HEK293 (cell line): ENCODE measurements at regions not wholly inside any gene's neighbourhood (a gene's known extent, or its start where the extent isn't known, plus 50 kb on each side); places are given as distances from the start of the nearest gene placed in this dataset.

Experiments
- CTCF ChIA-PET: fragments of 350-600 bp; formaldehyde crosslinking; extraction: SDS; loops from one replicate; lab custom pipeline; 2021; ENCODE audit warnings: antibody characterized with exemption; lab: Yijun Ruan, JAX
- POLR2A ChIA-PET: fragments of 300-600 bp; formaldehyde crosslinking; extraction: SDS; loops from one replicate; lab custom pipeline; 2020; ENCODE audit warnings: antibody characterized with exemption, inconsistent platforms; lab: Yijun Ruan, JAX
- H3K27ac ChIP-seq: fragments of 200-500 bp; sonication (Bioruptor generic); 2 replicates; pipeline ENCODE4 v1.5.1; 2014; ENCODE audit warnings: low read depth, low read length, control low read depth, inconsistent platforms; ENCODE audit errors: extremely low read depth
- H3K36me3 ChIP-seq, 2 experiments: fragments of 200-500 bp in 1 of 2; sonication (Bioruptor generic) in 1 of 2; 1 replicate in 1 of 2; 2 replicates in 1 of 2; pipeline ENCODE4 v1.5.1; 2014 to 2017; ENCODE audit warnings: inconsistent platforms in 2 of 2, low read length in 2 of 2; ENCODE audit not compliant: control insufficient read depth in 2 of 2, insufficient read depth in 1 of 2
- H3K4me1 ChIP-seq: fragments of 200-500 bp; sonication (Bioruptor generic); 2 replicates; pipeline ENCODE4 v1.5.1; 2014; ENCODE audit warnings: mild to moderate bottlenecking, low read length, inconsistent platforms; ENCODE audit not compliant: control insufficient read depth, insufficient read depth
- H3K4me3 ChIP-seq: 2 replicates; pipeline ENCODE4 v1.5.1; 2011; ENCODE audit warnings: low read depth, mild to moderate bottlenecking, control low read depth, low read length, moderate library complexity
- H3K9me3 ChIP-seq: fragments of 200-500 bp; sonication (Bioruptor generic); 2 replicates; pipeline ENCODE4 v1.5.1; 2014; ENCODE audit warnings: low read depth, low read length, inconsistent platforms; ENCODE audit not compliant: control insufficient read depth, insufficient read depth
- MYNN ChIP-seq: fragments of 450-650 bp; formaldehyde crosslinking; IDR thresholded peaks from 2 replicates; pipeline ENCODE4 v1.5.1; 2016; ENCODE audit warnings: missing biosample characterization, missing genetic modification characterization, borderline replicate concordance
- YY2 ChIP-seq: fragments of 450-650 bp; formaldehyde crosslinking; IDR thresholded peaks from 2 replicates; pipeline ENCODE4 v1.5.1; 2016; ENCODE audit warnings: missing biosample characterization, missing genetic modification characterization
- ZNF16 ChIP-seq: fragments of 450-650 bp; formaldehyde crosslinking; IDR thresholded peaks from 2 replicates; pipeline ENCODE4 v1.5.1; 2016; ENCODE audit warnings: low read depth, missing biosample characterization, missing genetic modification characterization
- ZNF2 ChIP-seq: fragments of 450-650 bp; formaldehyde crosslinking; IDR thresholded peaks from 2 replicates; pipeline ENCODE4 v1.5.1; 2016; ENCODE audit warnings: missing biosample characterization, missing genetic modification characterization
- ZNF571 ChIP-seq: fragments of 450-650 bp; formaldehyde crosslinking; IDR thresholded peaks from 2 replicates; pipeline ENCODE4 v1.5.0; 2017; ENCODE audit warnings: missing biosample characterization, missing genetic modification characterization
- ZNF585B ChIP-seq: fragments of 450-650 bp; formaldehyde crosslinking; IDR thresholded peaks from 2 replicates; pipeline ENCODE4 v1.5.1; 2016; ENCODE audit warnings: missing biosample characterization, missing genetic modification characterization
- ZNF600 ChIP-seq: fragments of 450-650 bp; formaldehyde crosslinking; IDR thresholded peaks from 2 replicates; pipeline ENCODE4 v1.5.1; 2016; ENCODE audit warnings: missing biosample characterization, missing genetic modification characterization
- ZNF658 ChIP-seq: fragments of 450-650 bp; formaldehyde crosslinking; IDR thresholded peaks from 2 replicates; pipeline ENCODE4; 2016; ENCODE audit warnings: missing biosample characterization, missing genetic modification characterization
- ZNF670 ChIP-seq: fragments of 450-650 bp; formaldehyde crosslinking; IDR thresholded peaks from 2 replicates; pipeline ENCODE4 v1.5.1; 2016; ENCODE audit warnings: missing biosample characterization, missing genetic modification characterization, low read depth
- ZNF843 ChIP-seq: fragments of 450-650 bp; formaldehyde crosslinking; IDR thresholded peaks from 2 replicates; pipeline ENCODE4 v1.5.1; 2016; ENCODE audit warnings: missing biosample characterization, missing genetic modification characterization
- ZXDB ChIP-seq: fragments of 450-650 bp; formaldehyde crosslinking; IDR thresholded peaks from 2 replicates; pipeline ENCODE4 v1.5.1; 2016; ENCODE audit warnings: missing biosample characterization, missing genetic modification characterization
- TF ChIP-seq, protein P1 (sequence below): fragments of 450-650 bp; formaldehyde crosslinking; IDR thresholded peaks from 2 replicates; pipeline ENCODE4 v1.5.1; 2016; ENCODE audit warnings: missing biosample characterization, missing genetic modification characterization
- TF ChIP-seq, protein P2 (sequence below): fragments of 450-650 bp; formaldehyde crosslinking; IDR thresholded peaks from 2 replicates; pipeline ENCODE4 v1.5.1; 2016; ENCODE audit warnings: missing biosample characterization, missing genetic modification characterization, low read depth
- TF ChIP-seq, protein P3 (sequence below): fragments of 450-650 bp; formaldehyde crosslinking; IDR thresholded peaks from 2 replicates; pipeline ENCODE4 v1.5.1; 2017; ENCODE audit warnings: missing biosample characterization, missing genetic modification characterization
- TF ChIP-seq, protein P4 (sequence below): fragments of 450-650 bp; formaldehyde crosslinking; IDR thresholded peaks from 2 replicates; pipeline ENCODE4 v1.5.1; 2016; ENCODE audit warnings: missing biosample characterization, missing genetic modification characterization
- TF ChIP-seq, protein P5 (sequence below): fragments of 450-650 bp; formaldehyde crosslinking; IDR thresholded peaks from 2 replicates; pipeline ENCODE4 v1.5.1; 2016; ENCODE audit warnings: missing biosample characterization, missing genetic modification characterization, borderline replicate concordance
- TF ChIP-seq, protein P6 (sequence below): fragments of 450-650 bp; formaldehyde crosslinking; IDR thresholded peaks from 2 replicates; pipeline ENCODE4 v1.5.1; 2016; ENCODE audit warnings: missing biosample characterization, missing genetic modification characterization
- TF ChIP-seq, protein P7 (sequence below): fragments of 450-650 bp; formaldehyde crosslinking; optimal IDR thresholded peaks from 2 replicates; pipeline ENCODE3; 2016; ENCODE audit warnings: missing biosample characterization, mild to moderate bottlenecking, missing genetic modification characterization

DNA sequence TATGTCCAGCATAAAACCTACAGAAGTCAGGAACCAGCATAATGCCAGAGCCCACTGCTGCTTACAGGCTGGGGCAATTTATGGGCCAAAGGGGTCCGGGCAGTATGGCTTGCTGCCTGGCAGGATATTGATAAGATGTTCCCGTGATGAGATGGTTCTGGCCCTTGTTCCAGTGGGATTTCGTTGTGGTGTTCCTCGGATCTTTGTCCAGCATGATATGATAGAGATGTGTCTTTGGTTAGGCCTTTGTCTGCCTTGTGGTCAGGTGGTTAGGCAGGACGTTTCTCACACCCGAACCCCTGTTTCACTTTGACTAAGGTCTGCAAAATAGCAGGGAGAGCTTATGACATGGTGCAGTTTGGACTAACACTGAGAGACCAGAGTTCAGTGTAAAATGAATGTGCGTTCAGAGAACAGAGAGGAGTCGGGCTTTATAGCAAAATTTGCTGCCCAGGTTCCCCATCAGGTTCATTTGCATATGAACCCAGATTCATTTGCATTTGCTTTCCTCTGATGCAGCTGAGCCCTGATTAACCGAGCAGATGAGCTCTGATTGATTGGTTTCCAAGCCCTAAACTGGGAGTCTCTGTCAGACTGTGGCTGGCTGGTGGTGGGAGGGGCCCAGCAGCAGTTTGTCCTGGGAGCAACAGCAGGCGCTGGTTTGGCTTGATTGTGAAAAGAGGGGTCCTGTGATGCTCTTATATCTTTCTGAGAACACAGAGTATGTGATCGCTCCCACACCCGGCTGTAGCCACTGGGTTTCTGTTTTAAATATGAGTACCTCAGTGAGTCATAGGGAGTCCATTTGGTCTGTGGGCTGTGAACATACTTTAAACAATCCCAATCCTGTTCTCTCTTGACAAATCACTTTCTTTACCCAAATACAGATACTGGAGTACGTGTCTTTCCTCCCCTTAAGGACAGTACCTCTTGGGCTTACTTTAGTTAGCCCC, 156.3 kb upstream of the PZP start (continued):
- TF ChIP-seq, protein P1, sequence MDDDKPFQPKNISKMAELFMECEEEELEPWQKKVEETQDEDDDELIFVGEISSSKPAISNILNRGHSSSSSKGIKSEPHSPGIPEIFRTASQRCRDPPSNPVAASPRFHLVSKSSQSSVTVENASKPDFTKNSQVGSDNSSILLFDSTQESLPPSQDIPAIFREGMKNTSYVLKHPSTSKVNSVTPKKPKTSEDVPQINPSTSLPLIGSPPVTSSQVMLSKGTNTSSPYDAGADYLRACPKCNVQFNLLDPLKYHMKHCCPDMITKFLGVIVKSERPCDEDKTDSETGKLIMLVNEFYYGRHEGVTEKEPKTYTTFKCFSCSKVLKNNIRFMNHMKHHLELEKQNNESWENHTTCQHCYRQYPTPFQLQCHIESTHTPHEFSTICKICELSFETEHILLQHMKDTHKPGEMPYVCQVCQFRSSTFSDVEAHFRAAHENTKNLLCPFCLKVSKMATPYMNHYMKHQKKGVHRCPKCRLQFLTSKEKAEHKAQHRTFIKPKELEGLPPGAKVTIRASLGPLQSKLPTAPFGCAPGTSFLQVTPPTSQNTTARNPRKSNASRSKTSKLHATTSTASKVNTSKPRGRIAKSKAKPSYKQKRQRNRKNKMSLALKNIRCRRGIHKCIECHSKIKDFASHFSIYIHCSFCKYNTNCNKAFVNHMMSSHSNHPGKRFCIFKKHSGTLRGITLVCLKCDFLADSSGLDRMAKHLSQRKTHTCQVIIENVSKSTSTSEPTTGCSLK (tag by site-specific recombination): no peak
- TF ChIP-seq, protein P2, sequence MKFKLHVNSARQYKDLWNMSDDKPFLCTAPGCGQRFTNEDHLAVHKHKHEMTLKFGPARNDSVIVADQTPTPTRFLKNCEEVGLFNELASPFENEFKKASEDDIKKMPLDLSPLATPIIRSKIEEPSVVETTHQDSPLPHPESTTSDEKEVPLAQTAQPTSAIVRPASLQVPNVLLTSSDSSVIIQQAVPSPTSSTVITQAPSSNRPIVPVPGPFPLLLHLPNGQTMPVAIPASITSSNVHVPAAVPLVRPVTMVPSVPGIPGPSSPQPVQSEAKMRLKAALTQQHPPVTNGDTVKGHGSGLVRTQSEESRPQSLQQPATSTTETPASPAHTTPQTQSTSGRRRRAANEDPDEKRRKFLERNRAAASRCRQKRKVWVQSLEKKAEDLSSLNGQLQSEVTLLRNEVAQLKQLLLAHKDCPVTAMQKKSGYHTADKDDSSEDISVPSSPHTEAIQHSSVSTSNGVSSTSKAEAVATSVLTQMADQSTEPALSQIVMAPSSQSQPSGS (tag by site-specific recombination): no peak
- TF ChIP-seq ZNF16 (tag by site-specific recombination) (no peak), YY2 (tag by site-specific recombination) (no peak)
- TF ChIP-seq, all 188 proteins: peak for 0

DNA sequence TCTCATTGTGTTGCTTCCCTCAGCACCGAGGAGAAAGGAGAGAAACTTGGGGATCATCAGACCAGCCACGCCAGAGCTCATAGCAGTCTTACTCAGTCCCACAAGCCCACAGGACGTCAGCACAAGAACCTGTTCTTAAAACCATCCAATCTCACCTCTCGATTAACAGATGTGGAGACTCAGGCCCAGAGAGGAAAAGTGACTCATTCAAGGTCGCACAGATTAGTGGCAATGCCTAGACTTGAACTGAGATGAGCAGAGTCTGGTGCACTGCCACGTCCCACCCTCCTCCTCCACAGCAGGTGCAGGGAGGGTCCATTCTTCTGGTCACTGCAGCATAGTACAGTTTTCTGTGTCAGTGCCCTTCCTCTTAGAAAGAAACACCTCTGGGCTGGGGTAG, 154.9 kb upstream of the PZP start:
- Histone ChIP-seq H3K27ac (no peak overlapping the region), H3K9me3 (no peaks in the 10 kb centered on the region), H3K4me1 (no peaks in the 10 kb centered on the region), H3K4me3 (no peak overlapping the region), H3K36me3 (no peaks in the 10 kb centered on the region)
- POLR2A ChIA-PET: no interaction called here
- CTCF ChIA-PET: no interaction called here
- TF ChIP-seq ZNF670 (no peak), ZNF658 (tag by site-specific recombination) (no peak), ZNF585B (tag by site-specific recombination) (no peak), ZXDB (tag by site-specific recombination) (no peak), MYNN (tag by site-specific recombination) (no peak), ZNF2 (tag by site-specific recombination) (no peak), ZNF571 (no peak), ZNF600 (tag by site-specific recombination) (no peak), ZNF843 (tag by site-specific recombination) (no peak)
- TF ChIP-seq, protein P3, sequence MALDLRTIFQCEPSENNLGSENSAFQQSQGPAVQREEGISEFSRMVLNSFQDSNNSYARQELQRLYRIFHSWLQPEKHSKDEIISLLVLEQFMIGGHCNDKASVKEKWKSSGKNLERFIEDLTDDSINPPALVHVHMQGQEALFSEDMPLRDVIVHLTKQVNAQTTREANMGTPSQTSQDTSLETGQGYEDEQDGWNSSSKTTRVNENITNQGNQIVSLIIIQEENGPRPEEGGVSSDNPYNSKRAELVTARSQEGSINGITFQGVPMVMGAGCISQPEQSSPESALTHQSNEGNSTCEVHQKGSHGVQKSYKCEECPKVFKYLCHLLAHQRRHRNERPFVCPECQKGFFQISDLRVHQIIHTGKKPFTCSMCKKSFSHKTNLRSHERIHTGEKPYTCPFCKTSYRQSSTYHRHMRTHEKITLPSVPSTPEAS (tag by site-specific recombination): no peak
- TF ChIP-seq, protein P4, sequence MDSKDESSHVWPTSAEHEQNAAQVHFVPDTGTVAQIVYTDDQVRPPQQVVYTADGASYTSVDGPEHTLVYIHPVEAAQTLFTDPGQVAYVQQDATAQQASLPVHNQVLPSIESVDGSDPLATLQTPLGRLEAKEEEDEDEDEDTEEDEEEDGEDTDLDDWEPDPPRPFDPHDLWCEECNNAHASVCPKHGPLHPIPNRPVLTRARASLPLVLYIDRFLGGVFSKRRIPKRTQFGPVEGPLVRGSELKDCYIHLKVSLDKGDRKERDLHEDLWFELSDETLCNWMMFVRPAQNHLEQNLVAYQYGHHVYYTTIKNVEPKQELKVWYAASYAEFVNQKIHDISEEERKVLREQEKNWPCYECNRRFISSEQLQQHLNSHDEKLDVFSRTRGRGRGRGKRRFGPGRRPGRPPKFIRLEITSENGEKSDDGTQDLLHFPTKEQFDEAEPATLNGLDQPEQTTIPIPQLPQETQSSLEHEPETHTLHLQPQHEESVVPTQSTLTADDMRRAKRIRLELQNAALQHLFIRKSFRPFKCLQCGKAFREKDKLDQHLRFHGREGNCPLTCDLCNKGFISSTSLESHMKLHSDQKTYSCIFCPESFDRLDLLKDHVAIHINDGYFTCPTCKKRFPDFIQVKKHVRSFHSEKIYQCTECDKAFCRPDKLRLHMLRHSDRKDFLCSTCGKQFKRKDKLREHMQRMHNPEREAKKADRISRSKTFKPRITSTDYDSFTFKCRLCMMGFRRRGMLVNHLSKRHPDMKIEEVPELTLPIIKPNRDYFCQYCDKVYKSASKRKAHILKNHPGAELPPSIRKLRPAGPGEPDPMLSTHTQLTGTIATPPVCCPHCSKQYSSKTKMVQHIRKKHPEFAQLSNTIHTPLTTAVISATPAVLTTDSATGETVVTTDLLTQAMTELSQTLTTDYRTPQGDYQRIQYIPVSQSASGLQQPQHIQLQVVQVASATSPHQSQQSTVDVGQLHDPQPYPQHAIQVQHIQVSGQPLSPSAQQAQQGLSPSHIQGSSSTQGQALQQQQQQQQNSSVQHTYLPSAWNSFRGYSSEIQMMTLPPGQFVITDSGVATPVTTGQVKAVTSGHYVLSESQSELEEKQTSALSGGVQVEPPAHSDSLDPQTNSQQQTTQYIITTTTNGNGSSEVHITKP (tag by site-specific recombination): no peak
- TF ChIP-seq, protein P5, sequence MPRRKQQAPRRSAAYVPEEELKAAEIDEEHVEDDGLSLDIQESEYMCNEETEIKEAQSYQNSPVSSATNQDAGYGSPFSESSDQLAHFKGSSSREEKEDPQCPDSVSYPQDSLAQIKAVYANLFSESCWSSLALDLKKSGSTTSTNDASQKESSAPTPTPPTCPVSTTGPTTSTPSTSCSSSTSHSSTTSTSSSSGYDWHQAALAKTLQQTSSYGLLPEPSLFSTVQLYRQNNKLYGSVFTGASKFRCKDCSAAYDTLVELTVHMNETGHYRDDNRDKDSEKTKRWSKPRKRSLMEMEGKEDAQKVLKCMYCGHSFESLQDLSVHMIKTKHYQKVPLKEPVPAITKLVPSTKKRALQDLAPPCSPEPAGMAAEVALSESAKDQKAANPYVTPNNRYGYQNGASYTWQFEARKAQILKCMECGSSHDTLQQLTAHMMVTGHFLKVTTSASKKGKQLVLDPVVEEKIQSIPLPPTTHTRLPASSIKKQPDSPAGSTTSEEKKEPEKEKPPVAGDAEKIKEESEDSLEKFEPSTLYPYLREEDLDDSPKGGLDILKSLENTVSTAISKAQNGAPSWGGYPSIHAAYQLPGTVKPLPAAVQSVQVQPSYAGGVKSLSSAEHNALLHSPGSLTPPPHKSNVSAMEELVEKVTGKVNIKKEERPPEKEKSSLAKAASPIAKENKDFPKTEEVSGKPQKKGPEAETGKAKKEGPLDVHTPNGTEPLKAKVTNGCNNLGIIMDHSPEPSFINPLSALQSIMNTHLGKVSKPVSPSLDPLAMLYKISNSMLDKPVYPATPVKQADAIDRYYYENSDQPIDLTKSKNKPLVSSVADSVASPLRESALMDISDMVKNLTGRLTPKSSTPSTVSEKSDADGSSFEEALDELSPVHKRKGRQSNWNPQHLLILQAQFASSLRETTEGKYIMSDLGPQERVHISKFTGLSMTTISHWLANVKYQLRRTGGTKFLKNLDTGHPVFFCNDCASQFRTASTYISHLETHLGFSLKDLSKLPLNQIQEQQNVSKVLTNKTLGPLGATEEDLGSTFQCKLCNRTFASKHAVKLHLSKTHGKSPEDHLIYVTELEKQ (tag by site-specific recombination): no peak
- TF ChIP-seq, protein P6, sequence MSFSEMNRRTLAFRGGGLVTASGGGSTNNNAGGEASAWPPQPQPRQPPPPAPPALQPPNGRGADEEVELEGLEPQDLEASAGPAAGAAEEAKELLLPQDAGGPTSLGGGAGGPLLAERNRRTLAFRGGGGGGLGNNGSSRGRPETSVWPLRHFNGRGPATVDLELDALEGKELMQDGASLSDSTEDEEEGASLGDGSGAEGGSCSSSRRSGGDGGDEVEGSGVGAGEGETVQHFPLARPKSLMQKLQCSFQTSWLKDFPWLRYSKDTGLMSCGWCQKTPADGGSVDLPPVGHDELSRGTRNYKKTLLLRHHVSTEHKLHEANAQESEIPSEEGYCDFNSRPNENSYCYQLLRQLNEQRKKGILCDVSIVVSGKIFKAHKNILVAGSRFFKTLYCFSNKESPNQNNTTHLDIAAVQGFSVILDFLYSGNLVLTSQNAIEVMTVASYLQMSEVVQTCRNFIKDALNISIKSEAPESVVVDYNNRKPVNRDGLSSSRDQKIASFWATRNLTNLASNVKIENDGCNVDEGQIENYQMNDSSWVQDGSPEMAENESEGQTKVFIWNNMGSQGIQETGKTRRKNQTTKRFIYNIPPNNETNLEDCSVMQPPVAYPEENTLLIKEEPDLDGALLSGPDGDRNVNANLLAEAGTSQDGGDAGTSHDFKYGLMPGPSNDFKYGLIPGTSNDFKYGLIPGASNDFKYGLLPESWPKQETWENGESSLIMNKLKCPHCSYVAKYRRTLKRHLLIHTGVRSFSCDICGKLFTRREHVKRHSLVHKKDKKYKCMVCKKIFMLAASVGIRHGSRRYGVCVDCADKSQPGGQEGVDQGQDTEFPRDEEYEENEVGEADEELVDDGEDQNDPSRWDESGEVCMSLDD (tag by site-specific recombination): no peak
- TF ChIP-seq, protein P7, sequence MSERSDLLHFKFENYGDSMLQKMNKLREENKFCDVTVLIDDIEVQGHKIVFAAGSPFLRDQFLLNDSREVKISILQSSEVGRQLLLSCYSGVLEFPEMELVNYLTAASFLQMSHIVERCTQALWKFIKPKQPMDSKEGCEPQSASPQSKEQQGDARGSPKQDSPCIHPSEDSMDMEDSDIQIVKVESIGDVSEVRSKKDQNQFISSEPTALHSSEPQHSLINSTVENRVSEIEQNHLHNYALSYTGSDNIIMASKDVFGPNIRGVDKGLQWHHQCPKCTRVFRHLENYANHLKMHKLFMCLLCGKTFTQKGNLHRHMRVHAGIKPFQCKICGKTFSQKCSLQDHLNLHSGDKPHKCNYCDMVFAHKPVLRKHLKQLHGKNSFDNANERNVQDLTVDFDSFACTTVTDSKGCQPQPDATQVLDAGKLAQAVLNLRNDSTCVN: no peak
